Activated CD4-positive, alpha-beta T cell treated with anti-CD3 and anti-CD28 coated beads, Interleukin-2, amount 10 ng/mL, durations not matched to agents 24 days and 14 days (primary cell): ENCODE measurements at regions not wholly inside any gene's neighbourhood (a gene's known extent, or its start where the extent isn't known, plus 50 kb on each side); places are given as distances from the start of the nearest gene placed in this dataset.

Experiments
- DNase-seq: peaks from one replicate; pipeline ENCODE4 v3.0.0; 2022
- H3K27ac Mint-ChIP-seq: one replicate; pipeline ENCODE4 v1.8.0; 2022; ENCODE audit warnings: mild to moderate bottlenecking, mixed read lengths
- H3K27me3 Mint-ChIP-seq: one replicate; pipeline ENCODE4 v1.8.0; 2022; ENCODE audit warnings: mixed read lengths
- H3K36me3 Mint-ChIP-seq: one replicate; pipeline ENCODE4 v1.8.0; 2022; ENCODE audit warnings: low read depth, mild to moderate bottlenecking, mixed read lengths
- H3K4me1 Mint-ChIP-seq: one replicate; pipeline ENCODE4 v1.8.0; 2021; ENCODE audit warnings: mixed read lengths
- H3K4me3 Mint-ChIP-seq: one replicate; pipeline ENCODE4 v1.8.0; 2022; ENCODE audit warnings: mild to moderate bottlenecking, moderate library complexity, mixed read lengths
- H3K9me3 Mint-ChIP-seq: one replicate; pipeline ENCODE4 v1.8.0; 2021; ENCODE audit warnings: mixed read lengths
- intact Hi-C: fragments of 100-400 bp; cut with micrococcal nuclease; formaldehyde crosslinking; loops from one replicate; pipeline ENCODE4 v1.15.1; 2023

DNA sequence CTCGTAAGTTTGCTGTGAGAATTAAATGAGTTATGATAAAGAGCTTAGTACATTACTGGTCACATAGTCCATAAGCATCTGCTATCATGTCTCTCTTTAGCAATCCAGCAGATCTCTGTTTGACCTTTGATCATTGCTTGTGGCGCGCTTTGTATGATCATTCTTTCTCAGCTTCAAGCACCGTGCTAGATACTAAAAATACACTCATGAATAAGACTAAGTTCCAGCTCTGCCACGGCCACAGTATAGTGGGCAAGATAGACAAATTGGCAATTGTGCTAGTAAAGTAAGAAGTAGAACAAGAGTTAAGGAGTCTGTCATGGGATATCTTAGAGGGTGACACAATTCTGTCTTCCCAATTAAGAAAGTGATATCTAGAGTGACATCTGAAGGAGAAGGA, 75.2 kb upstream of the ADGRF1 start:
- peaks cover 2% of the 10 kb centered on the region for H3K4me1 Mint-ChIP-seq
- intact Hi-C loops = no loop called here
- H3K9me3 Mint-ChIP-seq = no peaks in the 10 kb centered on the region
- no peak for DNase-seq
- H3K36me3 Mint-ChIP-seq = no peaks in the 10 kb centered on the region
- H3K27ac Mint-ChIP-seq = no peak overlapping the region
- H3K4me3 Mint-ChIP-seq = no peak overlapping the region
- peaks cover 8% of the 10 kb centered on the region for H3K27me3 Mint-ChIP-seq

DNA sequence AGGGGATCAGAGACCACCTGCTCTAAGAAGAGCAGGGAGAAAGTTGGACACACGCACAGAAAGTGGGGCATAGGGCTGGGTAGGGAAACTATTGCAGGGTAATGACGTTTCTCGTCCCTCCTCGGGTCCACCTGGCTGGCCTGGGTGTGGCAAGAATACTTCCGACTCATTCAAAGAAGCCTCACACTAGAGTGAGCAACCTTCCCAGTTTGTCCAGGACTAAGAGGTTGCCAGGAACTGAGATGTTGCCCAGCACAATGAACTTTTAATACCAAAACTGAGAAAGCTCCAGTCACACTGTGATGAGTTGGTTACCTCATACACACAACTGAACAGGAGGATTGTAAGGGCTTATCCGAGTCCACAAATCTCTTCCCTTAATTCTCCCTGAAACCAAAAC, 74.5 kb upstream of the ADGRF1 start:
- Mint-ChIP-seq H3K27ac (no peak overlapping the region), H3K4me3 (no peak overlapping the region), H3K36me3 (no peaks in the 10 kb centered on the region), H3K4me1 (peaks cover 2% of the 10 kb centered on the region), H3K9me3 (no peaks in the 10 kb centered on the region), H3K27me3 (peaks cover 8% of the 10 kb centered on the region)
- no peak for DNase-seq
- intact Hi-C loops = no loop called here

DNA sequence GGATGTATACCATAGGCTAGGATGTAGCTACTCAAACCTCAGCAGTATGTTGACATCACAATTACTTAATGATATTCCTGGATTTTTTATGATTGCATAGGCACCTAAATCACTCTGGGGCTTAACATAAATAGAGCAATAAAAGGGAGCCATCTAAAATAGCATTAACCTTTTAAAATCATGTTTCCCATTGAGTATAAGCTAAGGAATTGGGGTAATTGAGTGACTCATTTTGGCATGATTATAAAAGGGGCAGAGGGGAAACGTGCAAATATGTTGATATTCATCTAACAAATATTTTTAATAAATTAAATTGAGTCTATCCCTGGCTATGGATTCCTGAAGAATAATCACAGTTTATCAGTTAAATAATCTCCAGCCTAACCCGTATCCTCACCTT, 74.0 kb upstream of the ADGRF1 start:
- no peaks in the 10 kb centered on the region for H3K9me3 Mint-ChIP-seq
- no peak for DNase-seq
- H3K27me3 Mint-ChIP-seq = peaks cover 8% of the 10 kb centered on the region
- H3K4me3 Mint-ChIP-seq = no peak overlapping the region
- H3K4me1 Mint-ChIP-seq = peaks cover 2% of the 10 kb centered on the region
- no peaks in the 10 kb centered on the region for H3K36me3 Mint-ChIP-seq
- intact Hi-C loops = no loop called here
- no peak overlapping the region for H3K27ac Mint-ChIP-seq

DNA sequence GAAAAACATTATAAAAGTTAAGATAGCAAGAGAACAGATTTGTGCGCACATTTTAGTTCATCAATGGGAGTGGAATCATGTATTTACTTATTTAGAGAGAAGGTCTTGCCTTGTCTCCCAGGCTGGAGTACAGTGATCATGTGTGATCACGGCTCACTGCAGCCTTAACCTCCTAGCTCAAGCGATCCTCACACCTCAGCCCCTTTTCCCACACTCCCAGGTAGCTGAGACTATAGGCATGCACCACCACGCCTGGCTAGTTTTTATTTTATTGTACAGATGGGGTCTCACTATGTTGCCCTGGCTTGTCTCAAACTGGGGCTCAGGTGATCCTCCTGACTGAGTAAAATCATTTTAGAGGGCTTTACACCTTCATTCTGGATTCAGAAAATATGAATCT, 72.3 kb upstream of the ADGRF1 start:
- no peak overlapping the region for H3K4me3 Mint-ChIP-seq
- H3K36me3 Mint-ChIP-seq = no peaks in the 10 kb centered on the region
- intact Hi-C loops = no loop called here
- peaks cover 2% of the 10 kb centered on the region for H3K4me1 Mint-ChIP-seq
- no peak for DNase-seq
- H3K9me3 Mint-ChIP-seq = no peaks in the 10 kb centered on the region
- no peak overlapping the region for H3K27ac Mint-ChIP-seq
- peaks cover 8% of the 10 kb centered on the region for H3K27me3 Mint-ChIP-seq

DNA sequence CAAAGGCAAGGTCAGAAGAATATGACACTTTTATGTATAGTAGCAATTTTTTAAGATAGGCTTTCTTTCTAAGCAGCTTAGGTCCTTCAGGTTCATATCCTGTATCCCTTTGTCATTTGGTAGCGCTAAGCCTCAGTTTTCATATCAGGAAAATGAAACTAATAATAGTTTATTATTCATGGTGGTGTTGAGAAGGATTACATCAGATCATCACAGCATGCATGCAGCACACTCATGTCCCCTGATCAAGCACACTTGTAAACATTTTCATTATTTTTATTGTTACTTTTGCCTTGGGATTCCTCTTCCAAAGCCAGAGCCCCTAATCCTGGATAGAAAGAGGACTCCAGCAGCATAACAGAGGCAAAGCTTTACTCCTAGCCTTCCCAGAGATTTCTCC, 70.2 kb upstream of the ADGRF1 start:
- no peak for DNase-seq
- intact Hi-C loops = no loop called here
- H3K9me3 Mint-ChIP-seq = no peaks in the 10 kb centered on the region
- peaks cover 5% of the 10 kb centered on the region for H3K27me3 Mint-ChIP-seq
- H3K36me3 Mint-ChIP-seq = no peaks in the 10 kb centered on the region
- peaks cover 2% of the 10 kb centered on the region for H3K4me1 Mint-ChIP-seq
- H3K27ac Mint-ChIP-seq = no peak overlapping the region
- H3K4me3 Mint-ChIP-seq = no peak overlapping the region

DNA sequence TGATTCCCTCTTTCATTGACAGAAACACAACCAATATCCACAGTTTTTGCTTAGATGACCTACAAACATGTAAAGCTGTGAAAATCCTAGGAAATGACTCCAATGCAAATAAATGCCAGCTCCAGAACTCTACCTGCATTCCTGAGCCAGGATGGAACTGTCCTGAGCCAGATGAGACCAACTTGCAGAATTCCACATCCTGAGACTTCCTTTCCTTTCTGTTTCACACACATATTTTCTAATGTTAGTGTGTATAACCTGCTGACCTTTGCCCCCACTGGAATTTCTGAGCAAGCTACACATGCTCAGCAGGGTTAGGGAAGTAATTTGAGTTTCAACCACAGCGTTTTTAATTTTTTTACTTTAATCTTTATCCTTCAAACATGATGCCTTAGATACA, 69.6 kb upstream of the ADGRF1 start:
- DNase-seq = no peak
- Mint-ChIP-seq H3K9me3 (no peaks in the 10 kb centered on the region), H3K4me1 (peaks cover 2% of the 10 kb centered on the region), H3K27me3 (peaks cover 5% of the 10 kb centered on the region), H3K36me3 (no peaks in the 10 kb centered on the region), H3K27ac (no peak overlapping the region), H3K4me3 (no peak overlapping the region)
- intact Hi-C loops = no loop called here

DNA sequence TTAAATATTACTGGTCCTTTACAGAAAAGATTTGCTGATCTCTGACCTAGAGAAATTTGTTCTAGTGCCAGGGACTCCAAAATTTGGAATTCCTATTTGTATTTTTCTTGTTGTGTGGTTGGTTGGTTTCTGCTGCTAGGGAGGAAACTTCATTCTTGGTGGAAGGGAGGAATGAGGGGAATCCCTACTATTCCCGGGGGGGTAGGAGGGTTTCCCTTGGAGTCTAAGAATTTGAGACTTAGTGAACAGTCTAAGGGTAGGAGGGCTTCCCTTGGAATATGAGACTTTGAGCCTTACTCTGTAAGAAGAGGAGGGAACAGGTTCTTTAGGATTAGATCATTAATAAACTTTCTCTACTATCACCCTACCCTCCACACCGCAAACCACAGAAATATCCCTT, 67.1 kb upstream of the ADGRF1 start:
- Mint-ChIP-seq H3K27ac (no peak overlapping the region), H3K4me3 (no peak overlapping the region), H3K36me3 (no peaks in the 10 kb centered on the region), H3K27me3 (peaks cover 3% of the 10 kb centered on the region), H3K4me1 (peaks cover 2% of the 10 kb centered on the region), H3K9me3 (no peaks in the 10 kb centered on the region)
- intact Hi-C loops = no loop called here
- no peak for DNase-seq

DNA sequence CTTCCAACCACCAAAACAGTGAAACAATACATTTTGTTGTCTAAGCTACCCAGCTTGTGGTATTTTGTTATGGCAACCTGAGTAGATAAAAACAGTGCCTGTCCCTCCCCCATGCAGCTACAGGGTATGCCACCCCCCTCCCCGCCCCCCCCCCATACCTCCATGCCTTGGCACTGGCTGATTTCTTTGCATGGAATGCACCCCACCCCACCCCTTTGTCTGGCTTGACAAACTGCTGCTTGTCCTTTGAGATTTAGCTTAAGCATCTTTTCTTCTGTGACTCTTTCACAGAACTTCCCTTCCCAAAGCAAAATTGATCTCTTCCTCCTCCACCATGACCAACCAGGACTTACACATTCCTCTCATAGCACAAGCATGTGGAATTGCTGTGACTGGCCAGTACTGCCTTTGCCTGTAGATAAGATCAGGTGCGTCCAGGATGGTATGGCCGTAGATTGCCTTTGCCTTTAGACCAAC, 64.6 kb upstream of the ADGRF1 start:
- Mint-ChIP-seq H3K27me3 (no peaks in the 10 kb centered on the region), H3K9me3 (no peaks in the 10 kb centered on the region), H3K27ac (no peak overlapping the region), H3K4me1 (no peaks in the 10 kb centered on the region), H3K36me3 (no peaks in the 10 kb centered on the region), H3K4me3 (no peak overlapping the region)
- intact Hi-C loops = no loop called here
- no peak for DNase-seq

DNA sequence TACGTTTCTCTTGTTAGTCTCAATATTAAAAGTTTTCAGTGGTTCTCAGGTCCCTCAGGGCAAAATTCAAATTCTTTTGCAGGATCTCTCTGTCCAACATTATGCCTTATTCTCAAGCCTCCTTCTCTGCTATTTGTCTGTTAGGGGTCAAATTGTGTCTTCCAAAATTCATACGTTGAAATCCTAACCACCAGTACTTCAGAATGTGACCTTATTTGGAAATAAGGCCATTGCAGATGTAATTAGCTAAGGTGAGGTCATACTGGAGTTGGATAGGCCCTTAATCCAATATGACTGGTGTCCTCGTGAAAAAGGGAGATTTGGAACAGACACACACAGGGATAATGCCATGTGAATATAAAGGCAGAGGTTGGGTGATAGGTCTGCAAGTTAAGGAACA, 64.1 kb upstream of the ADGRF1 start:
- Mint-ChIP-seq H3K4me3 (no peak overlapping the region), H3K4me1 (no peaks in the 10 kb centered on the region), H3K27ac (no peak overlapping the region), H3K36me3 (no peaks in the 10 kb centered on the region), H3K27me3 (no peaks in the 10 kb centered on the region), H3K9me3 (no peaks in the 10 kb centered on the region)
- DNase-seq = no peak
- intact Hi-C loops = no loop called here

DNA sequence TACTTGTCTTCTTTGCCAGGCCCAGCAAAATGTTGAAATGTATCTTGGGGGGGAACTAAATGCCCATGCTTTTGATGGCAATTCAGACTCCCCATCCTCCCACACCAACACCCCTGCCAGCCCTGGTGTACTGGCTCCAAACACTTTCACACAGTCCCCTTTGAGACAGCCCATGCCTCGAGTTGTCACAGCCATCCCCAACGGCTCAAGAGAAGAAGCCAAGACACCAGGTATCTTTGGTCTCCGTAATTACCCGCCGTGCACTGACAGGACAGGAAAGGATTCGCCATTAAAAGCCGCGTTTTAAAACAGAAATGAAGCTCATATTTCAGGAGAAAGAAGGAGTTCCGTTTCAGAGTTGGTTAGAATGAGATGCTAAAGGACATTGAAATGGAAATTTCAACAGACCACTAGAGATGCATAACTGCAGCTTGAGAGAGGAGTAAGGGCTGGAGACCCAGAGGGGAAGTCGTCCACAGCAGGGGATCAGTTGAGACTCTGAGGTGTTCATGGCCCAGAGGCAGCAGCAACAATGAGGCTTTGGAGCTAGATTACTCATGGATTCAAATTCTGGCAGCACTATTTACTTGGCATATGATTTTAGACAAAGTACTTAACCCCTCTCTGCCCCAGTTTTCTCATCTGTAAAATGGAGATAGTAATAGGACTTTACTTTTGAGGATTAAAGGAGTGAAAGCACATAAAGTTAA, 63.5 kb upstream of the ADGRF1 start:
- Mint-ChIP-seq H3K27ac (no peak overlapping the region), H3K27me3 (no peaks in the 10 kb centered on the region), H3K36me3 (no peaks in the 10 kb centered on the region), H3K4me3 (no peak overlapping the region), H3K4me1 (no peaks in the 10 kb centered on the region), H3K9me3 (no peaks in the 10 kb centered on the region)
- DNase-seq = no peak
- intact Hi-C loops = no loop called here

DNA sequence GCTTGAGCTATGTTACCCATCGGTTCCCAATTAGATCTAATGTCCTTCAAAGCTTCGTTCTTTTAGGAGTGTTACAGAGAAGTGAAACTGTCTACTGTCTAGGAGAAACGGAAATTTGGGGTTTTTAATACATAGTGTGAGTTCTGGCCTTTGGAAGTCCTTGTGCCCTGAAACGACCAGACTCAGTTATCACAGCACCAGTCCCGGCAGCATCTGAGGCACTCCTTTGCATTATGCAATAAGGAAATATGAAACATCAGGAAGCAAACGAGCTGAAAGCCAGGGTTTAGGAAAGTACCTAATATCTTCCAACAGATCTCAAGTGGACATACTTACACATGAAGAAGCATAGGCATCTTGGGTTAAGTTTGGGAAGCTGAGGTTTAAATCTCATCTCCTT, 61.8 kb upstream of the ADGRF1 start:
- intact Hi-C loops = no loop called here
- no peak for DNase-seq
- no peak overlapping the region for H3K4me3 Mint-ChIP-seq
- no peaks in the 10 kb centered on the region for H3K9me3 Mint-ChIP-seq
- no peaks in the 10 kb centered on the region for H3K4me1 Mint-ChIP-seq
- no peak overlapping the region for H3K27ac Mint-ChIP-seq
- no peaks in the 10 kb centered on the region for H3K36me3 Mint-ChIP-seq
- H3K27me3 Mint-ChIP-seq = no peaks in the 10 kb centered on the region

DNA sequence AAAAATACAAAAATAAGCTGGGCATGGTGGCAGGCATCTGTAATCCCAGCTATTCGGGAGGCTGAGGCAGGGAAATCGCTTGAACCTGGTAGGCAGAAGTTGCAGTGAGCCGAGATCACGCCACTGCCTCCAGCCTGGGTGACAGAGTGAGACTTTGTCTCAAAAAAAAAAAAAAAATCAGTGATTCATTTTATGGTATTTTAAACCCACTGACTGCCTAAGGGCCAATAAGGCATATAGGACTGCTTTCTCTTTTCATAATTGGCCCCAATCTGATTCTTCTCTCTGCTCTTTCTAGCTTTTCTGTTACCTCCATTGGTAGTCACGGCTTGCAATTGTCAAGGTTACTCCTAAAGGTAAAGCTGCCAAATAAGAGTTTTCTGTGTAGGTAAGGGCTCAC, 60.2 kb upstream of the ADGRF1 start:
- no peak for DNase-seq
- H3K36me3 Mint-ChIP-seq = no peaks in the 10 kb centered on the region
- no peaks in the 10 kb centered on the region for H3K4me1 Mint-ChIP-seq
- H3K4me3 Mint-ChIP-seq = no peak overlapping the region
- H3K27ac Mint-ChIP-seq = no peak overlapping the region
- no peaks in the 10 kb centered on the region for H3K27me3 Mint-ChIP-seq
- intact Hi-C loops = no loop called here
- no peaks in the 10 kb centered on the region for H3K9me3 Mint-ChIP-seq

DNA sequence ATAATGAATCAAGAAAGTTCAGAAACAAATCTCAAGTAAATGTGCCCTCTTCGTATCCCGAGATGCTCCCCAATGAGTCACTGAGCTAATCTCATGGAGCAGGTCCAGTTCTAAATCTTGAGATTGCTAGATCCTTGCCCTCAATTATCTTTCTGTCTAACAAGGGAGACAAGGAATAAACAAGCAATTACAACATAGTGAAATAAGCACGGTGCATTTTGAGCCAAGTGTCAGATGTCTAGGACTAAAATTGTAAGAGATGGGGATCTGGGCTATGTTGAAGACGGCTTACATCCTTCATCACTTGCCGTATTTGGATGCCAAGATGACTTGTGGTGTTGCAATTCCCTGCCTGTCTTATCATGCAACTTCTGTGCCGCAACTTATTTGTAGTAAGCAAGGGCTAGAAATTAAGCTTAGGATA, 56.5 kb upstream of the ADGRF1 start:
- Mint-ChIP-seq H3K27ac (no peak overlapping the region), H3K27me3 (no peaks in the 10 kb centered on the region), H3K9me3 (no peaks in the 10 kb centered on the region), H3K4me3 (no peak overlapping the region), H3K4me1 (no peaks in the 10 kb centered on the region), H3K36me3 (no peaks in the 10 kb centered on the region)
- no peak for DNase-seq
- intact Hi-C loops = no loop called here

DNA sequence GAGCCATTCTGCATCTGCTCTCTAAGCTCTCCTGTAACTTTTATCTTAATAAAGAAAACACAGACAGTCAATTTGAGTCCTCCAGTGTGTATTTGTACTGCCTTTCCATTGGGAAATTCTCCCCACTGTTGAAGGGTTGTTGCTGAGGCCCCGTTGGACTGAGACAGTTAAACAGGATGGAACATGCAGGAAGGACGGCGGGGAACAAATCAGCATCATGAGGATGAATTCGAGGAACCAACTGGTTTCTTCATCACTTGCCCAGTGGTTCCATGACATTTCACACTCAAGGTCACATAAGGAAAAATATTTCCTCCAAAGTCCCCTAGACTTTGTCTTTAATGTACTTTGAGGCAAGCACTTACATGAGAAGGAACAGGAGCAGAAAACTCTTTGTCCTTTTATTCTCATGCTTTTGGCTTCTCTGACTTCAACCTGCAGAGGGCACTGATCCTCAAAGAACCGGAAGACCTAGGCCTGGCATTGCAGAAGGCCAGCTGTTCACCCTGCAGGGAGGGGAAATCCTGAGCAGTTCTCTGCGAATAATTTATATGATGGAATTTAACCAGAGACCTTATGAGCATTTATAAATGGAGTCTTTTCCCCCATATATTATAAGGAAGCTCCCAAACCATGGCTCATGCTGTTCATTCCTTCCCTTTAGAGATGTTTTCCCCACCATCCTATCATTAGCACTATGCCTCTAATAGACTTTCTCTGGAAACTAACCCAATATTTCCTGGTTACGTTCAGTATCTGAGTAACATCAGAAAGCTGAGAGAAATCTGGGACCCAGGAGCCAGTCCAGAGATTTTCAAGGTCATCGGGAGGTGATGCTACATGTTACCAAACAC, 55.2 kb upstream of the ADGRF1 start:
- no peaks in the 10 kb centered on the region for H3K9me3 Mint-ChIP-seq
- H3K27ac Mint-ChIP-seq = no peak overlapping the region
- H3K4me1 Mint-ChIP-seq = no peaks in the 10 kb centered on the region
- H3K27me3 Mint-ChIP-seq = no peaks in the 10 kb centered on the region
- intact Hi-C loops = loop anchor here (1.0 kb wide), 1 partner anchor 212 kb away; the partner anchor contains the start of gene TNFRSF21
- peak; percentile 78 for DNase-seq
- no peaks in the 10 kb centered on the region for H3K36me3 Mint-ChIP-seq
- H3K4me3 Mint-ChIP-seq = no peak overlapping the region
